ENCODE measurements at regions not wholly inside any gene's neighbourhood (a gene's known extent, or its start where the extent isn't known, plus 50 kb on each side); places are given as distances from the start of the nearest gene placed in this dataset.

- TF ChIP-seq, protein P1, sequence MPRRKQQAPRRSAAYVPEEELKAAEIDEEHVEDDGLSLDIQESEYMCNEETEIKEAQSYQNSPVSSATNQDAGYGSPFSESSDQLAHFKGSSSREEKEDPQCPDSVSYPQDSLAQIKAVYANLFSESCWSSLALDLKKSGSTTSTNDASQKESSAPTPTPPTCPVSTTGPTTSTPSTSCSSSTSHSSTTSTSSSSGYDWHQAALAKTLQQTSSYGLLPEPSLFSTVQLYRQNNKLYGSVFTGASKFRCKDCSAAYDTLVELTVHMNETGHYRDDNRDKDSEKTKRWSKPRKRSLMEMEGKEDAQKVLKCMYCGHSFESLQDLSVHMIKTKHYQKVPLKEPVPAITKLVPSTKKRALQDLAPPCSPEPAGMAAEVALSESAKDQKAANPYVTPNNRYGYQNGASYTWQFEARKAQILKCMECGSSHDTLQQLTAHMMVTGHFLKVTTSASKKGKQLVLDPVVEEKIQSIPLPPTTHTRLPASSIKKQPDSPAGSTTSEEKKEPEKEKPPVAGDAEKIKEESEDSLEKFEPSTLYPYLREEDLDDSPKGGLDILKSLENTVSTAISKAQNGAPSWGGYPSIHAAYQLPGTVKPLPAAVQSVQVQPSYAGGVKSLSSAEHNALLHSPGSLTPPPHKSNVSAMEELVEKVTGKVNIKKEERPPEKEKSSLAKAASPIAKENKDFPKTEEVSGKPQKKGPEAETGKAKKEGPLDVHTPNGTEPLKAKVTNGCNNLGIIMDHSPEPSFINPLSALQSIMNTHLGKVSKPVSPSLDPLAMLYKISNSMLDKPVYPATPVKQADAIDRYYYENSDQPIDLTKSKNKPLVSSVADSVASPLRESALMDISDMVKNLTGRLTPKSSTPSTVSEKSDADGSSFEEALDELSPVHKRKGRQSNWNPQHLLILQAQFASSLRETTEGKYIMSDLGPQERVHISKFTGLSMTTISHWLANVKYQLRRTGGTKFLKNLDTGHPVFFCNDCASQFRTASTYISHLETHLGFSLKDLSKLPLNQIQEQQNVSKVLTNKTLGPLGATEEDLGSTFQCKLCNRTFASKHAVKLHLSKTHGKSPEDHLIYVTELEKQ (tag by site-specific recombination; IDR thresholded peaks at IDR 0.05; ENCODE audit: borderline replicate concordance) = no peak
- TF ChIP-seq, protein P2, sequence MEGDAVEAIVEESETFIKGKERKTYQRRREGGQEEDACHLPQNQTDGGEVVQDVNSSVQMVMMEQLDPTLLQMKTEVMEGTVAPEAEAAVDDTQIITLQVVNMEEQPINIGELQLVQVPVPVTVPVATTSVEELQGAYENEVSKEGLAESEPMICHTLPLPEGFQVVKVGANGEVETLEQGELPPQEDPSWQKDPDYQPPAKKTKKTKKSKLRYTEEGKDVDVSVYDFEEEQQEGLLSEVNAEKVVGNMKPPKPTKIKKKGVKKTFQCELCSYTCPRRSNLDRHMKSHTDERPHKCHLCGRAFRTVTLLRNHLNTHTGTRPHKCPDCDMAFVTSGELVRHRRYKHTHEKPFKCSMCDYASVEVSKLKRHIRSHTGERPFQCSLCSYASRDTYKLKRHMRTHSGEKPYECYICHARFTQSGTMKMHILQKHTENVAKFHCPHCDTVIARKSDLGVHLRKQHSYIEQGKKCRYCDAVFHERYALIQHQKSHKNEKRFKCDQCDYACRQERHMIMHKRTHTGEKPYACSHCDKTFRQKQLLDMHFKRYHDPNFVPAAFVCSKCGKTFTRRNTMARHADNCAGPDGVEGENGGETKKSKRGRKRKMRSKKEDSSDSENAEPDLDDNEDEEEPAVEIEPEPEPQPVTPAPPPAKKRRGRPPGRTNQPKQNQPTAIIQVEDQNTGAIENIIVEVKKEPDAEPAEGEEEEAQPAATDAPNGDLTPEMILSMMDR (tag by site-specific recombination; IDR thresholded peaks at IDR 0.05) = no peak
- TF ChIP-seq ZNF274 (IDR thresholded peaks at IDR 0.05; ENCODE audit: low read length) = no peak
- TF ChIP-seq ZNF274 (tag by site-specific recombination; IDR thresholded peaks at IDR 0.05; ENCODE audit: borderline replicate concordance) = no peak
- TF ChIP-seq FEZF1 (tag by site-specific recombination; IDR thresholded peaks at IDR 0.05) = no peak
- no peak for TF ChIP-seq ZNF654 (tag by site-specific recombination; IDR thresholded peaks at IDR 0.05; ENCODE audit: low read depth)
- TF ChIP-seq ZBTB8A (tag by site-specific recombination; IDR thresholded peaks at IDR 0.05) = no peak
- TF ChIP-seq, protein P3, sequence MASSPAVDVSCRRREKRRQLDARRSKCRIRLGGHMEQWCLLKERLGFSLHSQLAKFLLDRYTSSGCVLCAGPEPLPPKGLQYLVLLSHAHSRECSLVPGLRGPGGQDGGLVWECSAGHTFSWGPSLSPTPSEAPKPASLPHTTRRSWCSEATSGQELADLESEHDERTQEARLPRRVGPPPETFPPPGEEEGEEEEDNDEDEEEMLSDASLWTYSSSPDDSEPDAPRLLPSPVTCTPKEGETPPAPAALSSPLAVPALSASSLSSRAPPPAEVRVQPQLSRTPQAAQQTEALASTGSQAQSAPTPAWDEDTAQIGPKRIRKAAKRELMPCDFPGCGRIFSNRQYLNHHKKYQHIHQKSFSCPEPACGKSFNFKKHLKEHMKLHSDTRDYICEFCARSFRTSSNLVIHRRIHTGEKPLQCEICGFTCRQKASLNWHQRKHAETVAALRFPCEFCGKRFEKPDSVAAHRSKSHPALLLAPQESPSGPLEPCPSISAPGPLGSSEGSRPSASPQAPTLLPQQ (tag by site-specific recombination; IDR thresholded peaks at IDR 0.05) = no peak
- no peak for TF ChIP-seq BCL11A (tag by site-specific recombination; IDR thresholded peaks at IDR 0.05; ENCODE audit: low read depth)
- TF ChIP-seq ZNF114 (tag by site-specific recombination; IDR thresholded peaks at IDR 0.05) = no peak
- TF ChIP-seq MZF1 (tag by site-specific recombination; IDR thresholded peaks at IDR 0.05; ENCODE audit: borderline replicate concordance) = no peak
- no peak for TF ChIP-seq ZNF558 (tag by site-specific recombination; IDR thresholded peaks at IDR 0.05)
- TF ChIP-seq ZNF624 (tag by site-specific recombination; IDR thresholded peaks at IDR 0.05) = no peak
Observed at GRCh38 chr20:24799971-24800580, 149.0 kb upstream of the CST7 start.
